ENCODE measurements at regions not wholly inside any gene's neighbourhood (a gene's known extent, or its start where the extent isn't known, plus 50 kb on each side); places are given as distances from the start of the nearest gene placed in this dataset.

GRCh38 chr2:89767572-89768435 is 1076.3 kb downstream of the RPIA start:
- Histone ChIP-seq H3K36me3 (no peaks in the 10 kb centered on the region), H3K27ac (no peak overlapping the region), H3K27me3 (peaks cover 17 to 69% (median 20%) of the 10 kb centered on the region in 3 donors), H3K4me3 (peak overlapping the region in 1 of 4 donors; percentile 12), H3K9me3 (peaks cover 0 to 59% (median 35%) of the 10 kb centered on the region in 4 donors), H3K4me1 (peaks cover 0 to 11% (median 7%) of the 10 kb centered on the region in 4 donors)
- TF ChIP-seq, protein P1, sequence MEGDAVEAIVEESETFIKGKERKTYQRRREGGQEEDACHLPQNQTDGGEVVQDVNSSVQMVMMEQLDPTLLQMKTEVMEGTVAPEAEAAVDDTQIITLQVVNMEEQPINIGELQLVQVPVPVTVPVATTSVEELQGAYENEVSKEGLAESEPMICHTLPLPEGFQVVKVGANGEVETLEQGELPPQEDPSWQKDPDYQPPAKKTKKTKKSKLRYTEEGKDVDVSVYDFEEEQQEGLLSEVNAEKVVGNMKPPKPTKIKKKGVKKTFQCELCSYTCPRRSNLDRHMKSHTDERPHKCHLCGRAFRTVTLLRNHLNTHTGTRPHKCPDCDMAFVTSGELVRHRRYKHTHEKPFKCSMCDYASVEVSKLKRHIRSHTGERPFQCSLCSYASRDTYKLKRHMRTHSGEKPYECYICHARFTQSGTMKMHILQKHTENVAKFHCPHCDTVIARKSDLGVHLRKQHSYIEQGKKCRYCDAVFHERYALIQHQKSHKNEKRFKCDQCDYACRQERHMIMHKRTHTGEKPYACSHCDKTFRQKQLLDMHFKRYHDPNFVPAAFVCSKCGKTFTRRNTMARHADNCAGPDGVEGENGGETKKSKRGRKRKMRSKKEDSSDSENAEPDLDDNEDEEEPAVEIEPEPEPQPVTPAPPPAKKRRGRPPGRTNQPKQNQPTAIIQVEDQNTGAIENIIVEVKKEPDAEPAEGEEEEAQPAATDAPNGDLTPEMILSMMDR (IDR thresholded peaks at IDR 0.05), result no peak
- TF ChIP-seq EP300 (IDR thresholded peaks at IDR 0.05), result no peak
- no peak for TF ChIP-seq POLR2AphosphoS5 (IDR thresholded peaks at IDR 0.05)
- TF ChIP-seq POLR2A (IDR thresholded peaks at IDR 0.05), result no peak
- intact Hi-C loops (cut with DNase I; ENCODE audit: low total_unique reads), result no loop called here
- DNase-seq, result peak in 1 of 2 donors; percentile 26
- WGBS, 5 donors, result 9 to 16% (median 15%) methylated on average over 59 to 60 of the region's 60 CpGs

DNA sequence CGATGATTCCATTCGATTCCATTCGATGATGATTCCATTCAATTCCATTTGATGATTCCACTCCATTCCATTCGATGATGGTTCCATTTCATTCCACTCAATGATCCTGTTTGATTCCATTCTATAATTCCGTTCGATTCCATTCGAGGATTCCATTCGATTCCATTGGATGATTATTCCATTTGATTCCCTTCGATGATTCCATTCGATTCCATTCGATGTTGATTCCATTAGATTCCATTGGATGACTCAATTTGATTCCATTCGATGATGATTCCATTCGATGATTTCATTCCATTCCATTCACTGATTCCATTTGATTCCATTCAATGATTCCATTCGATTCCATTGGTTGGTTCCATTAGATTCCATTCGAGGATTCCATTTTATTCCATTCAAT is 1084.4 kb downstream of the RPIA start:
- WGBS, 5 donors, result 84 to 86% (median 85%) methylated on average over 15 of the region's 15 CpGs
- no peak overlapping the region for H3K27ac ChIP-seq
- intact Hi-C loops (cut with DNase I; ENCODE audit: low total_unique reads), result no loop called here
- no peaks in the 10 kb centered on the region for H3K36me3 ChIP-seq
- no peaks in the 10 kb centered on the region for H3K27me3 ChIP-seq
- peaks cover 20 to 88% (median 82%) of the 10 kb centered on the region in 4 donors for H3K9me3 ChIP-seq
- no peaks in the 10 kb centered on the region for H3K4me1 ChIP-seq
- TF ChIP-seq EP300 (IDR thresholded peaks at IDR 0.05) (no peak), POLR2AphosphoS5 (IDR thresholded peaks at IDR 0.05) (no peak), POLR2A (IDR thresholded peaks at IDR 0.05) (no peak)
- TF ChIP-seq, protein P1 (IDR thresholded peaks at IDR 0.05), result no peak
- no peak overlapping the region for H3K4me3 ChIP-seq
- DNase-seq, result no peak

DNA sequence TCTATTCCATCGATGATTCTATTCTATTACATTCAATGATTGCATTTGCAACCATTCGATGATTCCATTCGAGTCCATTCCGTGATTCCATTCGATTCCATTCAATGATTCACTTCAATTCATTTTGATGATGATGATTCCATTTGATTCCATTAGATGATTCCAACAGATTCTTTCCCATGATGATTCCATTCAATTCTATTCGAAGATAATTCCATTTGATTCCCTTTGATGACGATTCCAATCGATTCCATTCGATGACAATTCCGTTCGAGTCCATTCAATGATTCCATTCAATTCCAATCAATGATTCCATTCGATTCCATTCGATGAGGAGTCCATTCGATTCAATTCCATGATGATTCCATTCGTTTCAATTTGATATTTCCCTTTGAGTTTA is 1088.8 kb downstream of the RPIA start:
- intact Hi-C loops (cut with DNase I; ENCODE audit: low total_unique reads), result no loop called here
- 78 to 83% (median 82%) methylated on average over 15 of the region's 15 CpGs for WGBS, 5 donors
- H3K4me3 ChIP-seq, result no peak overlapping the region
- TF ChIP-seq, protein P1 (IDR thresholded peaks at IDR 0.05), result no peak
- TF ChIP-seq POLR2A (IDR thresholded peaks at IDR 0.05), result no peak
- TF ChIP-seq POLR2AphosphoS5 (IDR thresholded peaks at IDR 0.05), result no peak
- no peak for TF ChIP-seq EP300 (IDR thresholded peaks at IDR 0.05)
- no peak for DNase-seq
- H3K27ac ChIP-seq, result no peak overlapping the region
- H3K4me1 ChIP-seq, result no peaks in the 10 kb centered on the region
- no peaks in the 10 kb centered on the region for H3K36me3 ChIP-seq
- H3K9me3 ChIP-seq, result peaks cover 23 to 100% (median 90%) of the 10 kb centered on the region in 4 donors
- H3K27me3 ChIP-seq, result no peaks in the 10 kb centered on the region

DNA sequence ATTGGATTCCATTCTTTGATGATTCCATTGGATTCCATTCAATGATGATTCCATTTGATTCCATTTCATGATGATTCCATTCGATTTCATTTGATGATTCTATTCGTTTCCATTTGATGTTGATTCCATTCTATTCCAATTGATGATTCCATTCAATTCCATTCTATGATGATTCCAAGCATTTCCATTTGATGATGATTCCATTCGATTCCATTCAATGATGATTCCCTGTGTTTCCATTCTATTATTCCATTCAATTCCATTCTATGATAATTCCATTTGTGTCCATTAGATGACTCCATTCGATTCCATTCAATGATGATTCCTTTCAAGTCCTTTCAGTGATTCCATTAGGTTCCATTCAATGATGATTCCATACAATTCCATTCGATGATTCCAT is 1090.5 kb downstream of the RPIA start:
- Histone ChIP-seq H3K4me1 (no peaks in the 10 kb centered on the region), H3K36me3 (no peaks in the 10 kb centered on the region), H3K9me3 (peaks cover 23 to 99% (median 84%) of the 10 kb centered on the region in 4 donors), H3K27me3 (no peaks in the 10 kb centered on the region), H3K27ac (no peak overlapping the region), H3K4me3 (no peak overlapping the region)
- TF ChIP-seq EP300 (IDR thresholded peaks at IDR 0.05) (no peak), POLR2A (IDR thresholded peaks at IDR 0.05) (no peak)
- TF ChIP-seq, protein P1 (IDR thresholded peaks at IDR 0.05), result no peak
- no peak for DNase-seq
- intact Hi-C loops (cut with DNase I; ENCODE audit: low total_unique reads), result no loop called here
- WGBS, 5 donors, result 51 to 62% (median 58%) methylated on average over 5 of the region's 5 CpGs

All from stomach (tissue), 8 donors.